PC-9 (cell line): ENCODE measurements at regions not wholly inside any gene's neighbourhood (a gene's known extent, or its start where the extent isn't known, plus 50 kb on each side); places are given as distances from the start of the nearest gene placed in this dataset.

Source experiments
- EZH2 ChIP-seq: fragments of 200-600 bp; sonication (generic); IDR thresholded peaks from 2 replicates; pipeline ENCODE4 v1.8.0; 2017; ENCODE audit warnings: antibody characterized with exemption, low read depth
- TF ChIP-seq, protein P1 (sequence below): fragments of 200-600 bp; sonication (generic); conservative IDR thresholded peaks from 2 replicates; pipeline ENCODE4 v1.6.1; 2017; ENCODE audit warnings: mixed run types, antibody characterized with exemption, mild to moderate bottlenecking, moderate library complexity

DNA sequence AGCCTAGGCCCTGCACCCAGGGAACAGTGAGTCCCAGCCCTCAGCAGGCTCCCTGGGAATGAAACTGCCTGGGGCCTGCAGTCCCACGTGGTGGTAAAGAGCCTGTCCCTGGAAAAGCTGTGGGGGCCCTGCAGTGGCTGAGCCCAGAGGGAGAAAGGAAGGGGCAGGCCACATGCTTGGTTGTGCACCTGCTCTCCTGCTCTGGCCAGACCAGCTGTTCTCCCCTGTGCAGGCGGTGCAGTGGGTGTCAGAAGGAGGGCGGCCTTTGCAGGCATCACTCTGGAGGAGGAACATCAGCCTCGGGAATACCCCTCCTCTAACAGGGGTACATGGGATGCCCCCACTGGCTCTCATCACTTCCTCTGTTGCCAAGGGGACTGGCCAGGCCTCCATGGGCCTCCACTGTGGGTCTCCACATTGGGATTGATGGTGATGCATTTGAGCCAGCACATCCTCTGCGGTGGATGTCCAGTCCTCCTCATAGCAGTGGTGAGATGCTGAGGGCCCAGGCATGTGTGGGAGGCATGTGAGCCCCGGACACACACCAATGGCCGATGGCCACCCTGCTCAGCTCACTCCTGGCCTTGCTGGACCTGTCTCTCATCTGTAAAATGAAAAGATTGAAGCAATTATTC, 690.4 kb downstream of the BRD1 start:
- TF ChIP-seq, protein P1, sequence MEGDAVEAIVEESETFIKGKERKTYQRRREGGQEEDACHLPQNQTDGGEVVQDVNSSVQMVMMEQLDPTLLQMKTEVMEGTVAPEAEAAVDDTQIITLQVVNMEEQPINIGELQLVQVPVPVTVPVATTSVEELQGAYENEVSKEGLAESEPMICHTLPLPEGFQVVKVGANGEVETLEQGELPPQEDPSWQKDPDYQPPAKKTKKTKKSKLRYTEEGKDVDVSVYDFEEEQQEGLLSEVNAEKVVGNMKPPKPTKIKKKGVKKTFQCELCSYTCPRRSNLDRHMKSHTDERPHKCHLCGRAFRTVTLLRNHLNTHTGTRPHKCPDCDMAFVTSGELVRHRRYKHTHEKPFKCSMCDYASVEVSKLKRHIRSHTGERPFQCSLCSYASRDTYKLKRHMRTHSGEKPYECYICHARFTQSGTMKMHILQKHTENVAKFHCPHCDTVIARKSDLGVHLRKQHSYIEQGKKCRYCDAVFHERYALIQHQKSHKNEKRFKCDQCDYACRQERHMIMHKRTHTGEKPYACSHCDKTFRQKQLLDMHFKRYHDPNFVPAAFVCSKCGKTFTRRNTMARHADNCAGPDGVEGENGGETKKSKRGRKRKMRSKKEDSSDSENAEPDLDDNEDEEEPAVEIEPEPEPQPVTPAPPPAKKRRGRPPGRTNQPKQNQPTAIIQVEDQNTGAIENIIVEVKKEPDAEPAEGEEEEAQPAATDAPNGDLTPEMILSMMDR = no peak
- TF ChIP-seq EZH2 = no peak
